Activated T-cell treated with anti-CD3 and anti-CD28 coated beads, Interleukin-2, amount 50 U/mL, for 72 hours (primary cell): ENCODE measurements at regions not wholly inside any gene's neighbourhood (a gene's known extent, or its start where the extent isn't known, plus 50 kb on each side); places are given as distances from the start of the nearest gene placed in this dataset.

Source experiments
- ATAC-seq, 2 donors: fragments of 150-1000 bp; cut with Tn5 transposase; replicated peaks in 1 of 2; 2 replicates each; pipeline ENCODE4 v1.10.0; 2021; ENCODE audit warnings: moderate library complexity in 2 of 2, mild to moderate bottlenecking in 1 of 2
- DNase-seq, 2 donors: peaks; one replicate each; pipeline ENCODE4 v3.0.0; 2021 to 2022; ENCODE audit warnings: mixed read lengths in 1 of 2
- H3K27ac Mint-ChIP-seq: one replicate; pipeline ENCODE4 v1.8.0; 2022; ENCODE audit warnings: mild to moderate bottlenecking, moderate library complexity, mixed read lengths
- H3K27me3 Mint-ChIP-seq: one replicate; pipeline ENCODE4 v1.8.0; 2022; ENCODE audit warnings: low read depth, mixed read lengths
- H3K36me3 Mint-ChIP-seq, 2 donors: one replicate each; pipeline ENCODE4 v1.8.0; 2022; ENCODE audit warnings: mixed read lengths in 2 of 2, mild to moderate bottlenecking in 1 of 2; ENCODE audit not compliant: insufficient read depth in 2 of 2
- H3K4me1 Mint-ChIP-seq: one replicate; pipeline ENCODE4 v1.8.0; 2022; ENCODE audit warnings: low read depth, mixed read lengths
- H3K4me3 Mint-ChIP-seq, 2 donors: one replicate each; pipeline ENCODE4 v1.8.0; 2022; ENCODE audit warnings: mild to moderate bottlenecking in 2 of 2, mixed read lengths in 2 of 2, moderate library complexity in 2 of 2
- H3K9me3 Mint-ChIP-seq, 2 donors: one replicate each; pipeline ENCODE4 v1.8.0; 2022; ENCODE audit warnings: mixed read lengths in 2 of 2

DNA sequence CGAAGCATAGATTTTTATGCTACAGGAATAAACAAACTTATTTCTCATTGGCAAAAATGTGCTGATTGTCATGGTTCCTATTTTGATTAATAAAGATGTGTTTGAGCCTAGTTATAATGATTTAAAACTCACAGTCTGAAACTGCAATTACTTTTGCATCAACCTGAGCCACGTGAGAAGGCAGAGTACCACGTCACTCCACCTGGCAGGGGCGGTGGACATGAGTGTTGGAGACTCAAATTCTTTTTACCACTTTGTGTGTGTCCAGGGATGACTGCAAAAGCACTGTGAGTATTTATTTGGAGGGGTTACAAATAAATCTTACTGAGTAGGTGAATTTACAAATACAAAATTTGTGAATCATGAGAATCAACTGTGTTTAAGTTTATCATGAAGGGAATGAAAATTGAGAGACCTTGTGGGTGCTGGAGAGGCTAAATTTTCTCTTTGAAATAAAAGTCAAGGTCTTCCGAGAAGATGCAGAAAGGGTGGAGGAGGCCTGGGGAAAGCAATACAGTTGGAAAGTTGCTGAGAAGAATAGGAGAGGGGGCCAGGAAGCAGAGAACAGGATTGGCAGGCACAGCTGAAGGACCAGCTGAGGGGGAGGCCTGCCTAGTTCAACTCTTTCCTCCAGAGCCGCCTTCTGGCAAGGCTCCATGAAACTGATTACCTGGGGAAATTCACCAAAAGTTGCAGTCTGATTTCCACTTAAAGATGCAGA lies 316.4 kb downstream of the MYCN start:
- ATAC-seq = no peak
- no peaks in the 10 kb centered on the region for H3K36me3 Mint-ChIP-seq
- H3K4me1 Mint-ChIP-seq = peaks cover 16% of the 10 kb centered on the region
- peaks cover 29% of the 10 kb centered on the region for H3K27me3 Mint-ChIP-seq
- no peak overlapping the region for H3K4me3 Mint-ChIP-seq
- H3K27ac Mint-ChIP-seq = no peak overlapping the region
- H3K9me3 Mint-ChIP-seq = no peaks in the 10 kb centered on the region
- no peak for DNase-seq

GRCh38 chr2:16255120-16255519 lies 314.8 kb downstream of the MYCN start:
- peaks cover 16% of the 10 kb centered on the region for H3K4me1 Mint-ChIP-seq
- H3K4me3 Mint-ChIP-seq = no peak overlapping the region
- DNase-seq (no peak), ATAC-seq (no peak)
- H3K27ac Mint-ChIP-seq = no peak overlapping the region
- no peaks in the 10 kb centered on the region for H3K36me3 Mint-ChIP-seq
- H3K27me3 Mint-ChIP-seq = peaks cover 29% of the 10 kb centered on the region
- H3K9me3 Mint-ChIP-seq = no peaks in the 10 kb centered on the region

GRCh38 chr2:16254356-16254965 lies 314.1 kb downstream of the MYCN start:
- H3K27me3 Mint-ChIP-seq = peaks cover 29% of the 10 kb centered on the region
- peaks cover 16% of the 10 kb centered on the region for H3K4me1 Mint-ChIP-seq
- H3K36me3 Mint-ChIP-seq = no peaks in the 10 kb centered on the region
- no peaks in the 10 kb centered on the region for H3K9me3 Mint-ChIP-seq
- DNase-seq = no peak
- no peak overlapping the region for H3K4me3 Mint-ChIP-seq
- H3K27ac Mint-ChIP-seq = no peak overlapping the region
- no peak for ATAC-seq

DNA sequence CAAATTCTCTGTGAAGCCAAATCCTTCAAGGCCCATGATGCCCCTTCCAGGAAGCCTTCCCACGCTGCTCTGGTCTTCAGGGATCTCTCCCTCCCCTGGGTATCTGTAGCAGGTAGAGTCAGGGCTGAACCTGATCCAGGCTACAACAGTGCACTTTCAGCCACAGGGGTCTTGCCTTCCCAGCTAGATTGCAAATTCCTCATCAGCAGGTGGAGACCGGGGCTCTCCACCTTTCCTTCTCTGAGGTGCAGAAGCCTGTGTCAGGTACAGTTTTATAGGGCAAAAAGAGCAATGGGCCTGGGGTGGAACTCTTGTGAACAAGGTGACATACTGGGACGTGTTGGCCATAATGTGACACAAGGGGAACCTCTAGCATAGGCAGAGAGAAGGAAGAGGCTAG lies 312.9 kb downstream of the MYCN start:
- Mint-ChIP-seq H3K27me3 (peaks cover 24% of the 10 kb centered on the region), H3K4me1 (peaks cover 16% of the 10 kb centered on the region), H3K36me3 (no peaks in the 10 kb centered on the region), H3K9me3 (no peaks in the 10 kb centered on the region), H3K27ac (no peak overlapping the region), H3K4me3 (no peak overlapping the region)
- DNase-seq = no peak
- ATAC-seq = no peak

GRCh38 chr2:16252891-16253290 lies 312.5 kb downstream of the MYCN start:
- DNase-seq (no peak), ATAC-seq (no peak)
- H3K27ac Mint-ChIP-seq = no peak overlapping the region
- H3K36me3 Mint-ChIP-seq = no peaks in the 10 kb centered on the region
- peaks cover 14% of the 10 kb centered on the region for H3K4me1 Mint-ChIP-seq
- H3K4me3 Mint-ChIP-seq = no peak overlapping the region
- no peaks in the 10 kb centered on the region for H3K9me3 Mint-ChIP-seq
- peaks cover 20% of the 10 kb centered on the region for H3K27me3 Mint-ChIP-seq

DNA sequence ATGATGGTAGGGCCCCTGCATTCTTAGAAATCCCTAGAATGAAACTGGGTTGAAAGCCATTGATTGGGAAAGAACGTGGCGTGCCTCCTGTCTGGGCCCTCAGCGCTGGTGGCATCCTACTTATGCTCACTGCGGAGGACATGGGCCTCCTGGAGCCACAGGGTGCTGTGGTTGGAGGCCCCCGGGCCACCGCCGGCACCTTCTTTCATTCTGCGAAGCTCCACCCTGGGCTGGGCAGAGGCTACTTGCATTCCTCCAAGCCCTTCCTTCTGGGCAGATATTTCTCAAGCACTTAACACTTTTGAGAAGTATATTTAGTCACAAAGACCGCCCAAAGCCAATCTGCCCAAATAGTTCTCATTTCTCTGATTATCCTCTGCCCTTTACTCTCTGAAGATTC lies 311.9 kb downstream of the MYCN start:
- H3K4me3 Mint-ChIP-seq = no peak overlapping the region
- H3K36me3 Mint-ChIP-seq = no peaks in the 10 kb centered on the region

GRCh38 chr2:16251511-16252225 lies 311.3 kb downstream of the MYCN start:
- Mint-ChIP-seq H3K36me3 (no peaks in the 10 kb centered on the region), H3K4me1 (peaks cover 2% of the 10 kb centered on the region), H3K27ac (no peak overlapping the region), H3K27me3 (peaks cover 13% of the 10 kb centered on the region), H3K9me3 (no peaks in the 10 kb centered on the region), H3K4me3 (no peak overlapping the region)
- DNase-seq = no peak
- ATAC-seq = no peak

More for the DNA sequence above, 311.9 kb downstream of the MYCN start:
- H3K27me3 Mint-ChIP-seq = peaks cover 14% of the 10 kb centered on the region
- DNase-seq = no peak
- peaks cover 8% of the 10 kb centered on the region for H3K4me1 Mint-ChIP-seq
- H3K27ac Mint-ChIP-seq = no peak overlapping the region
- no peaks in the 10 kb centered on the region for H3K9me3 Mint-ChIP-seq
- no peak for ATAC-seq

DNA sequence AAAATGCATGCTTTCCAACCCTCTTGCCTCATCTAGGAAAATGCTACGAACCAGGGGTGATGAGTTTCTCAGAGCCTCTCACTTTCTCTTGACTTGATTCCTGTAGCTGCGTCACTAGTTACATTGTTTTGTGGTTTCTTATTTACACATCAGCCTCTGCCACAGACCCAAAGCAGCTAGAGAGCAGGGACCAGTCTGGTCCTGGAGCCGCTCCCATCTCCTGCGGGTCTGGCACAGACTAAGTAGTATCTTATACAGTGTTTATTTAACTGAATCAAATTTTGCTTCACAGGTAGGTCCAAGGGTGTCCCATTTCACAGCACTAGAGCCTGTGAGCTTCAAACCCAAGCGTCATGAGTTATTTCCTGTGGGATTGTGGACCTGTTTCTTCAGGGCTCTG lies 310.5 kb downstream of the MYCN start:
- H3K9me3 Mint-ChIP-seq = no peaks in the 10 kb centered on the region

DNA sequence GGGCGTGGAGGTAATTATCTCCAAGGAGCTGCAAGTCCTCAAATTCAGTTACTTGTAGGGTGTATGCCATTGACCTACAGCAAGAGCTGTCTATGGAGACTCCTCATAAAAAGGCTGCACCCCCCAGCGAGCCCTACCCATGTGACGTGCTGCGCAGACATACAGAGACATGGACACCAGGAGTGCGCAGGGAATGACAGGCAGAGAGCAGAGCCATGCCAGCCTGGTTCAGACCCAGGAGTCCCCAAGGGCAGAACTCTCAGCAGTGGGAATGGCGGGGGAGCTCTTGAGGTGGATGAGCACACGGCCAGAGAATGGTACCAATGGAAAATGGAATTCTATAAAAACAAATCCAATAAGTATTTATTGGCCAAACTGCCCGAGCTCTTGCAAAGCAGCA lies 310.1 kb downstream of the MYCN start:
- Mint-ChIP-seq H3K4me3 (no peak overlapping the region), H3K27me3 (peaks cover 8% of the 10 kb centered on the region), H3K4me1 (no peaks in the 10 kb centered on the region), H3K36me3 (no peaks in the 10 kb centered on the region), H3K9me3 (no peaks in the 10 kb centered on the region), H3K27ac (no peak overlapping the region)
- ATAC-seq = no peak
- no peak for DNase-seq

More for the DNA sequence above, 310.5 kb downstream of the MYCN start:
- Mint-ChIP-seq H3K4me3 (no peak overlapping the region), H3K27ac (no peak overlapping the region), H3K27me3 (peaks cover 8% of the 10 kb centered on the region), H3K36me3 (no peaks in the 10 kb centered on the region), H3K4me1 (no peaks in the 10 kb centered on the region)
- ATAC-seq (no peak), DNase-seq (no peak)

DNA sequence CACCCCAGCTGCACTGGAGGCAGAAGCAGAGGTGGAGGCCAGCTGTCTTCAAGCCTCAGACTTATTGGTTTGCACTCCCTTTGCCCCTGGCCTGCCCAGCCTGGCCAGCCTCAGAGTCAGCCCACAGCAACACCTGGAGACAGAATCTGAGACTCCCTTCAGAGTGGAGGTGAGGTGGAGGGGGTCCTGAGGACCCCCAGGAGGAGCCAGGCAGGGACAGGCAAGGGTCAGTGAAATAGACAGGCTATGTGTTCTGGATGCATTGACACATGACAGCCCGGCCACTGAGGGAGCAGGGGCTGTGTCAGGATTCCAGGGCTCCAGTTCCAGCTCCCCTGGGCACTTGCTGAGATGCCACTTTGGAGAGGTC lies 309.7 kb downstream of the MYCN start:
- ATAC-seq (no peak), DNase-seq (no peak)
- no peaks in the 10 kb centered on the region for H3K9me3 Mint-ChIP-seq
- no peaks in the 10 kb centered on the region for H3K36me3 Mint-ChIP-seq
- H3K27ac Mint-ChIP-seq = no peak overlapping the region
- H3K4me1 Mint-ChIP-seq = no peaks in the 10 kb centered on the region
- no peak overlapping the region for H3K4me3 Mint-ChIP-seq
- peaks cover 8% of the 10 kb centered on the region for H3K27me3 Mint-ChIP-seq

DNA sequence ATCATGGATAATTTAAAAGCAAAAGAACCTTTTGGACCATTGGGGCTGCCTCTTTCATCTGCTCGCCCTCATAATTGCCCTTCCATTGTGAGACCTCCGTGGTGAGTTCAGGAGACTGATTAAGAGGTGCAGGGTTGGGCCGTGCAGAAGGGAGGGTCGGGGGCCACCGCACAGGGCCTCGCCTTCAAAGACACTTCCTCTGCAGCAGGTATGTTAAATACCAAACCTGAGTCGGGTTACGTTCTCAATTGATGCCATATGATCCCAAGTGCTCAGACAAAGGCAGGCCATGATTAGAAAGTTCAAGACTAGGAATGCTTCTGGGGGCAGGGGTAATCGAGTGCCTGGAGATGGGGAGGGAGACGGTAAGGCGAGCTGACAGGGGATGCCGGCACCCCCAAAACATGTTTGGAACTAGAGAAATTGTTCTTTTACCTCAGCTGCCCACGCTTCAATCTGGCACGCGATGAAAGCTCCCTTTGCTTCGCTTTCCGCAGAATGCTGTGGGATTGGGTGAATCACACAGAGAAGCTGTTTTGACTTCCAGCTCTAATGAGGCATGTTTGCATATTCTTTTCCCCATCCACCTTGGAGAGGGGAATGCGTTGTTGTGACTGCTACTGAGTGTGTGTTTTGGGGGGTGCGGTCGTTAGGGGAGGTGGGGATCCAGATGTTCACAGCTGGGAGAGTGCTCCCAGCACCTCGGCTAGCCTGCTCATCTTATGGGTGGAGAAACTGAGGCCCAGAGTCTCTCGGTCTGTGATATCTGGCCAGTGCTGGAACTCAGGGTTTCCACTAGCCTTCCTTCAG lies 309.1 kb downstream of the MYCN start:
- Mint-ChIP-seq H3K27me3 (peaks cover 8% of the 10 kb centered on the region), H3K4me3 (no peak overlapping the region), H3K27ac (no peak overlapping the region), H3K9me3 (no peaks in the 10 kb centered on the region), H3K4me1 (no peaks in the 10 kb centered on the region), H3K36me3 (no peaks in the 10 kb centered on the region)
- no peak for ATAC-seq
- no peak for DNase-seq

DNA sequence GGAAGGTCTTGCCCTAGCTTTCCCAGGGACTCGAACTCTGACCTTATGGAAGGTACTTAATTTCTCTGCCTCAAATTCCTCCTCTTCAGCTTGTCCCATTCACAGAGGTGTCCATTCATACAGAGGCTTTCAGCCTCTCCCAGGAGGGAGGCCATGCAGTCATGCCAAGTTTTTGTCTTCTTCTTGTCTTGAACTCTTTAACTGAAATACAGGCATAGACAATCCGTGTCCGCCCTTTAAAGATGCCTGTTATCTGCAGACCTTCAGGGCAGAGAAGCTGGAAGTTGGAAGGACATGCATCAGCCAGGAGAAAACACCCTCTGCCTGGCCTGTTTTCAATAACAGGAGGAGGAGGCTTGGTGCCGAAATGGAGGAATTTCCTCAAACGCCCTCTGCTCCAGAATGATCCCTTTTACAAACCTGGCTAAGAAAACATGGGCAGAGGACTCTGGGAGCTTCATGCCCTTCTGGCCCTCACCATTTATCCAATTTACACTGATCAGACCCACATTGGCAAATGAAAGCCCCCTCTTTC lies 308.3 kb downstream of the MYCN start:
- no peak overlapping the region for H3K4me3 Mint-ChIP-seq

More for the DNA sequence above, 308.3 kb downstream of the MYCN start:
- no peak for DNase-seq
- Mint-ChIP-seq H3K36me3 (no peaks in the 10 kb centered on the region), H3K4me1 (no peaks in the 10 kb centered on the region), H3K27me3 (peaks cover 6% of the 10 kb centered on the region), H3K9me3 (no peaks in the 10 kb centered on the region), H3K27ac (no peak overlapping the region)
- no peak for ATAC-seq
